ENCODE measurements at regions not wholly inside any gene's neighbourhood (a gene's known extent, or its start where the extent isn't known, plus 50 kb on each side); places are given as distances from the start of the nearest gene placed in this dataset.

GRCh38 chr3:125694761-125695294, 99.5 kb upstream of the OSBPL11 start:
- TF ChIP-seq EZH2phosphoT487 (IDR thresholded peaks at IDR 0.05; ENCODE audit: borderline replicate concordance) = no peak
- TF ChIP-seq CTCF (conservative IDR thresholded peaks at IDR 0.05; ENCODE audit: low read length) = no peak

Measured in Loucy (cell line).